VCaP (cell line): ENCODE measurements at regions not wholly inside any gene's neighbourhood (a gene's known extent, or its start where the extent isn't known, plus 50 kb on each side); places are given as distances from the start of the nearest gene placed in this dataset.

Experiments used
- H3K27ac ChIP-seq: fragments of 450-650 bp; 2 replicates; pipeline ENCODE4 v1.5.1; 2017
- CTCF ChIP-seq: fragments of 450-650 bp; conservative IDR thresholded peaks from 2 replicates; pipeline ENCODE4 v1.5.1; 2017; ENCODE audit warnings: mild to moderate bottlenecking, moderate library complexity

DNA sequence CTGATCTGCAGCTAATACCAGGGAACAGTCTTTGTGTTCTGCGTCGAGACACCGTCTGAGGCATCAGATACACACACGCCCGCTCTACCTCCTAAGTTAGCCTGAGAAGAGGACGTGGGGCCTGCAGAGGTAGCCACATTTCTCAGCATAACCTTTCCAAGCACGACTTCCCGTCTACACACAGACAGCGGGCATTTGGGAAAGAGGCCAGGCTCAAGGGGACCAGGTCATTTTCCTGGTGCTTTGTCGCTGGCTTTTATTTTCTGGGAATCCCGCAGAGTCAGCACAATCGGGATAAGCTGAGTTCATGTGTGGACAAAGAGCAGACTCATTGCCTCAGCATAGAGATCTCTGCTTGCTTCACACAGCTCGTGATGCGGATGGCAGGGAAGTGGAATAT, 72.5 kb upstream of the SMYD2 start:
- TF ChIP-seq CTCF: no peak
- H3K27ac ChIP-seq: no peak overlapping the region

DNA sequence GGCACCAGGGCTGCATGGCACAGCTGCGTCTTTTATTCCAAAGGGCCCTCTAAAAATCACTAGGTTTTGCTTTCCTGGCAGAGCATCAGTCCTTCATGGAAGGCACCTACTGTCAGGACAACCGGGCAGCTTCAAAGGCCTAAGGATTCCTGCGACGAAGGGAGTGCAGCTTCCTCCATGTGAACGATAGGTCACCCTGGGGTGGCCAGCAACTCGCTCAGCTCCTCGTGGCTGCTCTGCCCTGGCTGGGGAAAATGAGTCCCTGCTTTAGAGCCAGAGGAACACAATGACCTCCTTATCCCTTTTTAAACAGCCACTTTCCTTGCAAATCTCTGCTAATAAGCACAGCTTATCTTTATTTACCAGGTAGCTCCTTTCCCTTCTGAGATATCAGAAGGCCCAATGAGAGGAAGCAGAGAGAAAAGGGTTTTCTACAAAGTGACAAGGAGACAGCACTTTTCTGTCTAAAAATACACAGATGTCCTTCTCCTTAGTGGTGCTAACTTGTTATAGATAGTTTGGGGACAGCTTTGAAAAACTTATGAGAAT, 71.6 kb upstream of the SMYD2 start:
- TF ChIP-seq CTCF: no peak
- H3K27ac ChIP-seq: no peak overlapping the region

GRCh38 chr1:214213136-214213535, 67.8 kb upstream of the SMYD2 start:
- no peak overlapping the region for H3K27ac ChIP-seq
- TF ChIP-seq CTCF: no peak

DNA sequence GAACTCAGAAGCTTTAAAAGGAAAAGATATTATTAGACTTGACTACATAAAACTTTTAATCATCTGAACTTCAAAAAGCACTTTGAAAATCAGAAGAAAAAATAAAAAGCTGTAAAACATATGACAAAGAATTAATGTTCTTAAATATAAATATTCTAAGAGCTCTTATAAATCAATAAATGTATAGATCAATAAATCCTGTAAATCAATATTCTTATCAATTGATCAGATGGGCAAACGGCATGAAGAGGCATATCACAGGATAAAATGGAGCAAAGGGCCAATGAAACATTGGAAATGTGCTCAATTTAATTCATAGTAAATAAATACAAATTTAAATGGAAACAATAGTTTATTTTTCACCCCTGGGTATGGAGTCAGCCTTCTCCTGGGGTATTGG, 66.1 kb upstream of the SMYD2 start:
- TF ChIP-seq CTCF: no peak

DNA sequence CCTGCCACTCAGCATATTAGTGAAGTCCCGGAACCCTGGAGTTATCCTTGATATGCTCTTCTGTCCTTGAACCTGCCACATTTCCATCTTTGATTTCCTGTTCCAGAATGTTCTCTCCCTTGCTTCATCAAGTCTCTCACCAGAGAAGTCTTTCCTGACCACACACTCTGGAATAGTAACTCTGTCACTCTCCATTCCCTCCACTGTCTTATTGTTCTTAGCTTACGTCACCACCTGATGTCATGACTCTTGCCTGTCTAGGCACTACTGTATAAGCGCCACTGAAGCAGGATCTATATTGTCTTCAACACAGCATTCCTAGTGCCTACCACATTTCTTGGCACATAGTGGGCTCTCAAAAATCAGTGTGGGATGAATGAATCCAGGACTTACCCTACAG, 65.4 kb upstream of the SMYD2 start:
- no peak for TF ChIP-seq CTCF
- H3K27ac ChIP-seq: no peak overlapping the region

More for the DNA sequence above, 66.1 kb upstream of the SMYD2 start:
- peak overlapping the region; percentile 59 for H3K27ac ChIP-seq

GRCh38 chr1:214216021-214216420, 64.9 kb upstream of the SMYD2 start:
- H3K27ac ChIP-seq: no peak overlapping the region
- TF ChIP-seq CTCF: no peak

GRCh38 chr1:214216779-214217178, 64.2 kb upstream of the SMYD2 start:
- no peak for TF ChIP-seq CTCF
- 0 out of 2 replicates have a peak overlapping the region, but pooled peaks have one; percentile 15 for H3K27ac ChIP-seq
